Stimulated activated naive B cell treated with anti-CD40 and anti-IgM and Interleukin-4, amounts not matched to agents 10 μg/mL and 1 μg/mL and 100 μg/mL, for 72 hours (primary cell): ENCODE measurements at regions not wholly inside any gene's neighbourhood (a gene's known extent, or its start where the extent isn't known, plus 50 kb on each side); places are given as distances from the start of the nearest gene placed in this dataset.
"Not testable (repeated sequence)": the region's sequence is repeated elsewhere in the genome, so short reads cannot be mapped to it uniquely, and the experiment has no call there.

Source experiments
- ATAC-seq, 2 donors: fragments of 150-1000 bp; cut with Tn5 transposase; replicated peaks; 2 replicates each; pipeline ENCODE4 v1.10.0; 2021; ENCODE audit warnings: moderate library complexity in 1 of 2
- DNase-seq: peaks from one replicate; pipeline ENCODE4 v3.0.0; 2021
- H3K27ac Mint-ChIP-seq: one replicate; pipeline ENCODE4 v1.8.0; 2022; ENCODE audit warnings: mild to moderate bottlenecking, mixed read lengths
- H3K27me3 Mint-ChIP-seq, 2 donors: one replicate each; pipeline ENCODE4 v1.8.0; 2022; ENCODE audit warnings: mixed read lengths in 2 of 2
- H3K36me3 Mint-ChIP-seq, 2 donors: one replicate each; pipeline ENCODE4 v1.8.0; 2022; ENCODE audit warnings: mixed read lengths in 2 of 2, mild to moderate bottlenecking in 1 of 2
- H3K4me1 Mint-ChIP-seq, 2 donors: one replicate each; pipeline ENCODE4 v1.8.0; 2022; ENCODE audit warnings: mixed read lengths in 2 of 2, mild to moderate bottlenecking in 1 of 2
- H3K4me3 Mint-ChIP-seq, 2 donors: one replicate each; pipeline ENCODE4 v1.8.0; 2022; ENCODE audit warnings: mild to moderate bottlenecking in 2 of 2, mixed read lengths in 2 of 2, moderate library complexity in 1 of 2
- H3K9me3 Mint-ChIP-seq, 2 donors: one replicate each; pipeline ENCODE4 v1.8.0; 2022; ENCODE audit warnings: mixed read lengths in 2 of 2, mild to moderate bottlenecking in 1 of 2

GRCh38 chr21:5162693-5163574 is 5358.4 kb upstream of the TPTE start:
- H3K4me1 Mint-ChIP-seq, H3K27ac Mint-ChIP-seq, H3K4me3 Mint-ChIP-seq, H3K27me3 Mint-ChIP-seq, H3K9me3 Mint-ChIP-seq, H3K36me3 Mint-ChIP-seq, ATAC-seq, DNase-seq: not testable (repeated sequence)

GRCh38 chr21:5165829-5166228 is 5355.6 kb upstream of the TPTE start:
- not testable (repeated sequence) for DNase-seq, H3K27me3 Mint-ChIP-seq, H3K4me1 Mint-ChIP-seq, H3K4me3 Mint-ChIP-seq, ATAC-seq, H3K9me3 Mint-ChIP-seq, H3K27ac Mint-ChIP-seq, H3K36me3 Mint-ChIP-seq
